ENCODE measurements at regions not wholly inside any gene's neighbourhood (a gene's known extent, or its start where the extent isn't known, plus 50 kb on each side); places are given as distances from the start of the nearest gene placed in this dataset.

- Histone ChIP-seq H3K9me2 (ENCODE audit: insufficient read depth, low read length) (no peaks in the 10 kb centered on the region), H3K4me2 (ENCODE audit: low read length) (no peak overlapping the region), H3K9ac (ENCODE audit: low read length) (no peak overlapping the region), H3F3A (ENCODE audit: insufficient read depth, low read length, poor library complexity, severe bottlenecking) (no peaks in the 10 kb centered on the region), H3K27me3 (ENCODE audit: insufficient read depth, low read depth, low read length) (no peaks in the 10 kb centered on the region), H3K36me3 (ENCODE audit: insufficient read depth, low read length) (peaks cover 12% of the 10 kb centered on the region), H3K9me3 (ENCODE audit: low read length) (no peaks in the 10 kb centered on the region), H4K20me1 (ENCODE audit: insufficient read depth) (no peaks in the 10 kb centered on the region), H3K79me2 (replicated peaks; ENCODE audit: insufficient read depth, low read length) (peaks cover 8% of the 10 kb centered on the region), H3K27ac (ENCODE audit: low read length) (no peak overlapping the region), H3K4me3 (ENCODE audit: low read length) (no peak overlapping the region), H2AFZ (ENCODE audit: low read depth, low read length) (no peak overlapping the region)
- TF ChIP-seq RAD21 (conservative IDR thresholded peaks at IDR 0.05) = no peak
These were observed 104.6 kb downstream of the USP22 start for GRCh38 chr17:20938244-20938643.

DNA sequence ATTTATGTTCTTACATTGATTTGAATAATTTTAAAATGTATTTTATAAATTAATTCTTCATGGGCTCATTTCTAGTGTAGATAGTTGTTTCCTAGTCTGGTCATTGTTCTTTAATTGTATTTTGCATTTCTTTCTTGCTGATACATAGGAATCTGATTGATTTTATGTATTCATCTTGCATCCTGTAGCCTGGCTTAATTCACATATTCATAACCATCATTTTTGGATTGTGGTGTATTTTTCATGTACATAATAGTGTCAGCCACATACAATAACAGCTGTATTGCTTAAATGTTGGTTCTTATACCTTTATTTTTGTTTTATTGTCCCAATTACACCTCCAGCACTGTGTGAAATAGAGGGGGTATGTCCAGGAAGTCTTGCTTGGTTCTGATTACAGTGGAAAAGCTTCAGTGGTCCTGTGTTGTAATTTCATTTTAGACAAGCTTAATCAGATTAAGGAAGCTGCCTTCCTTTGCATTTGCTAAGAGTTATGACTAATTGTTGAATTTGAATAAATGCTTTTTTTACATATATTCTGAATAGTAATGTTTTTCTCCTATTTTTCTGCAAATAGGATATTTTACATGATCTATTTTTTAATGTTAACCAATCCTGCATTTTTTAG is 103.7 kb downstream of the USP22 start:
- H4K20me1 ChIP-seq (ENCODE audit: insufficient read depth) = no peaks in the 10 kb centered on the region
- TF ChIP-seq, protein P1, sequence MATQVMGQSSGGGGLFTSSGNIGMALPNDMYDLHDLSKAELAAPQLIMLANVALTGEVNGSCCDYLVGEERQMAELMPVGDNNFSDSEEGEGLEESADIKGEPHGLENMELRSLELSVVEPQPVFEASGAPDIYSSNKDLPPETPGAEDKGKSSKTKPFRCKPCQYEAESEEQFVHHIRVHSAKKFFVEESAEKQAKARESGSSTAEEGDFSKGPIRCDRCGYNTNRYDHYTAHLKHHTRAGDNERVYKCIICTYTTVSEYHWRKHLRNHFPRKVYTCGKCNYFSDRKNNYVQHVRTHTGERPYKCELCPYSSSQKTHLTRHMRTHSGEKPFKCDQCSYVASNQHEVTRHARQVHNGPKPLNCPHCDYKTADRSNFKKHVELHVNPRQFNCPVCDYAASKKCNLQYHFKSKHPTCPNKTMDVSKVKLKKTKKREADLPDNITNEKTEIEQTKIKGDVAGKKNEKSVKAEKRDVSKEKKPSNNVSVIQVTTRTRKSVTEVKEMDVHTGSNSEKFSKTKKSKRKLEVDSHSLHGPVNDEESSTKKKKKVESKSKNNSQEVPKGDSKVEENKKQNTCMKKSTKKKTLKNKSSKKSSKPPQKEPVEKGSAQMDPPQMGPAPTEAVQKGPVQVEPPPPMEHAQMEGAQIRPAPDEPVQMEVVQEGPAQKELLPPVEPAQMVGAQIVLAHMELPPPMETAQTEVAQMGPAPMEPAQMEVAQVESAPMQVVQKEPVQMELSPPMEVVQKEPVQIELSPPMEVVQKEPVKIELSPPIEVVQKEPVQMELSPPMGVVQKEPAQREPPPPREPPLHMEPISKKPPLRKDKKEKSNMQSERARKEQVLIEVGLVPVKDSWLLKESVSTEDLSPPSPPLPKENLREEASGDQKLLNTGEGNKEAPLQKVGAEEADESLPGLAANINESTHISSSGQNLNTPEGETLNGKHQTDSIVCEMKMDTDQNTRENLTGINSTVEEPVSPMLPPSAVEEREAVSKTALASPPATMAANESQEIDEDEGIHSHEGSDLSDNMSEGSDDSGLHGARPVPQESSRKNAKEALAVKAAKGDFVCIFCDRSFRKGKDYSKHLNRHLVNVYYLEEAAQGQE (IDR thresholded peaks at IDR 0.05; ENCODE audit: borderline replicate concordance) = no peak
- TF ChIP-seq SMC3 (conservative IDR thresholded peaks at IDR 0.05; ENCODE audit: poor library complexity) (no peak), MXI1 (conservative IDR thresholded peaks at IDR 0.05; ENCODE audit: poor library complexity, severe bottlenecking) (no peak), EP300 (conservative IDR thresholded peaks at IDR 0.05; ENCODE audit: poor library complexity, severe bottlenecking) (no peak), RAD21 (conservative IDR thresholded peaks at IDR 0.05) (no peak), EZH2 (IDR thresholded peaks at IDR 0.05; ENCODE audit: borderline replicate concordance, insufficient read depth, low read length, poor library complexity, severe bottlenecking) (no peak), POLR2AphosphoS5 (IDR thresholded peaks at IDR 0.05) (no peak), TAF1 (IDR thresholded peaks at IDR 0.05; ENCODE audit: low read depth) (no peak)
- TF ChIP-seq, protein P2, sequence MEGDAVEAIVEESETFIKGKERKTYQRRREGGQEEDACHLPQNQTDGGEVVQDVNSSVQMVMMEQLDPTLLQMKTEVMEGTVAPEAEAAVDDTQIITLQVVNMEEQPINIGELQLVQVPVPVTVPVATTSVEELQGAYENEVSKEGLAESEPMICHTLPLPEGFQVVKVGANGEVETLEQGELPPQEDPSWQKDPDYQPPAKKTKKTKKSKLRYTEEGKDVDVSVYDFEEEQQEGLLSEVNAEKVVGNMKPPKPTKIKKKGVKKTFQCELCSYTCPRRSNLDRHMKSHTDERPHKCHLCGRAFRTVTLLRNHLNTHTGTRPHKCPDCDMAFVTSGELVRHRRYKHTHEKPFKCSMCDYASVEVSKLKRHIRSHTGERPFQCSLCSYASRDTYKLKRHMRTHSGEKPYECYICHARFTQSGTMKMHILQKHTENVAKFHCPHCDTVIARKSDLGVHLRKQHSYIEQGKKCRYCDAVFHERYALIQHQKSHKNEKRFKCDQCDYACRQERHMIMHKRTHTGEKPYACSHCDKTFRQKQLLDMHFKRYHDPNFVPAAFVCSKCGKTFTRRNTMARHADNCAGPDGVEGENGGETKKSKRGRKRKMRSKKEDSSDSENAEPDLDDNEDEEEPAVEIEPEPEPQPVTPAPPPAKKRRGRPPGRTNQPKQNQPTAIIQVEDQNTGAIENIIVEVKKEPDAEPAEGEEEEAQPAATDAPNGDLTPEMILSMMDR (IDR thresholded peaks at IDR 0.05; ENCODE audit: poor library complexity, severe bottlenecking) = no peak
- H3K4me3 ChIP-seq (ENCODE audit: low read length) = no peak overlapping the region
- no peaks in the 10 kb centered on the region for H3F3A ChIP-seq (ENCODE audit: insufficient read depth, low read length, poor library complexity, severe bottlenecking)
- H3K9ac ChIP-seq (ENCODE audit: low read length) = no peak overlapping the region
- H3K27me3 ChIP-seq (ENCODE audit: insufficient read depth, low read depth, low read length) = no peaks in the 10 kb centered on the region
- no peak overlapping the region for H2AFZ ChIP-seq (ENCODE audit: low read depth, low read length)
- no peak overlapping the region for H3K4me2 ChIP-seq (ENCODE audit: low read length)
- H3K9me3 ChIP-seq (ENCODE audit: low read length) = no peaks in the 10 kb centered on the region
- H3K79me2 ChIP-seq (replicated peaks; ENCODE audit: insufficient read depth, low read length) = peaks cover 8% of the 10 kb centered on the region
- no peaks in the 10 kb centered on the region for H3K9me2 ChIP-seq (ENCODE audit: insufficient read depth, low read length)
- no peak overlapping the region for H3K27ac ChIP-seq (ENCODE audit: low read length)
- H3K36me3 ChIP-seq (ENCODE audit: insufficient read depth, low read length) = peaks cover 12% of the 10 kb centered on the region

Measured in neural cell (in vitro differentiated cells).